Uterus (tissue), 3 donors: ENCODE measurements at regions not wholly inside any gene's neighbourhood (a gene's known extent, or its start where the extent isn't known, plus 50 kb on each side); places are given as distances from the start of the nearest gene placed in this dataset.

Experiments used
- DNase-seq, 2 donors: peaks; one replicate each; pipeline ENCODE4 v3.0.0-alpha.2; 2019 to 2020
- H3K27ac ChIP-seq, 2 donors: fragments of 200-600 bp; sonication (generic); 1 replicate in 1 of 2; 2 replicates in 1 of 2; pipeline ENCODE4 v1.5.1; 2016 to 2018
- H3K27me3 ChIP-seq, 2 donors: fragments of 200-600 bp; sonication (generic); one replicate each; pipeline ENCODE4 v1.5.1; 2018 to 2019; ENCODE audit warnings: control low read depth in 1 of 2
- H3K36me3 ChIP-seq, 2 donors: fragments of 200-600 bp; sonication (generic); one replicate each; pipeline ENCODE4 v1.5.1; 2019; ENCODE audit warnings: control low read depth in 1 of 2
- H3K4me1 ChIP-seq, 2 donors: fragments of 200-600 bp; sonication (generic); one replicate each; pipeline ENCODE4 v1.5.1; 2018 to 2019; ENCODE audit warnings: control low read depth in 1 of 2
- H3K4me3 ChIP-seq, 2 donors: fragments of 200-600 bp; sonication (generic); 1 replicate in 1 of 2; 2 replicates in 1 of 2; pipeline ENCODE4 v1.5.1; 2018 to 2019; ENCODE audit warnings: mild to moderate bottlenecking in 1 of 2
- H3K9me3 ChIP-seq, 2 donors: fragments of 200-600 bp; sonication (generic); one replicate each; pipeline ENCODE4 v1.5.1; 2019; ENCODE audit warnings: control low read depth in 1 of 2
- POLR2A ChIP-seq, 2 donors: fragments of 450-650 bp; IDR thresholded peaks; one replicate each; pipeline ENCODE4 v1.6.1; 2016; ENCODE audit warnings: antibody characterized with exemption in 2 of 2, mild to moderate bottlenecking in 1 of 2, moderate library complexity in 1 of 2
- intact Hi-C: fragments of 100-400 bp; cut with DNase I; formaldehyde crosslinking; loops from one replicate; pipeline ENCODE4 v1.15.1; 2023; ENCODE audit warnings: low total_unique reads
- TF ChIP-seq, protein P1 (sequence below), 4 experiments: fragments of 200-600 bp in 2 of 4; fragments of 450-650 bp in 2 of 4; sonication (generic) in 2 of 4; IDR thresholded peaks; one replicate each; pipeline ENCODE4 v1.5.1; 2016 to 2019; ENCODE audit warnings: antibody characterized with exemption in 4 of 4, mild to moderate bottlenecking in 2 of 4, moderate library complexity in 1 of 4
- donor health status: DM: yes; HTN: yes; CAD: no.

DNA sequence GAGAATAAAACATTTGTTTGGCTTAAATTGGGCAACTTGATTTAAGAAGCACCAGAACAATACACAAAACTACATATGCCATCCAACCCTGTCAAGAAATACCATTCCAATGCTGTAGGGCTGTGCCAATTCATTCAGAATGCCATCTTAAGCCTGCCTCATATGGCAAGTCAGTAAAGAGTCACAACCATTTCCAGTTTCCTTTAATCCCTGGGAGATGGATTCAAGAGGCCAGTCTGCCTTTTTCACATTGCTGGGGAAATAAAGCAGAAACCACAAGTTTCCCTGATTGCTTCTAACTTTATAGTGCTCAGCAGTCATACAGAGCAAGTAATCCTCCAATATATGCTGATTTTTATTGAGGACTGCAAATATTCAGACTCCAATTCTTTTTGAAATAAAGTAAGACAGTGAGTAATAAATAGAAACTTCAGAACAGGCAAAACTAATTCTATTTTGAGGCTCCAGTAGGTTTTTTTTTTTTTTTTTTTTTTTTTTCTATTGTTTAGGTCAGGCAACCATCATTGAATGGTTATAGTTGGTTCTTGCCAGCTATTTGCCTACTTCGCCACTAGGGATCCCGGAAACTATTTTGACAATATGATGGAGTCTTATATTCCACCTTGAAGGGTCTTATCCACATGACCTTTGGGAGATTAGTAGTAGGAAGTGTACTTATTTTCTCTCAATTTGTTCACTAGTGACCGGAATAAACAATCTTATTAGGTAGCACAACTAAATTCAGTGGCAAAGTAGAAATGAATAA, 400.9 kb upstream of the MEF2C start:
- intact Hi-C loops: no loop called here
- Histone ChIP-seq H3K4me3 (no peak overlapping the region), H3K27ac (no peak overlapping the region), H3K27me3 (no peaks in the 10 kb centered on the region), H3K36me3 (no peaks in the 10 kb centered on the region), H3K4me1 (no peaks in the 10 kb centered on the region), H3K9me3 (no peaks in the 10 kb centered on the region)
- no peak for DNase-seq
- TF ChIP-seq, protein P1, sequence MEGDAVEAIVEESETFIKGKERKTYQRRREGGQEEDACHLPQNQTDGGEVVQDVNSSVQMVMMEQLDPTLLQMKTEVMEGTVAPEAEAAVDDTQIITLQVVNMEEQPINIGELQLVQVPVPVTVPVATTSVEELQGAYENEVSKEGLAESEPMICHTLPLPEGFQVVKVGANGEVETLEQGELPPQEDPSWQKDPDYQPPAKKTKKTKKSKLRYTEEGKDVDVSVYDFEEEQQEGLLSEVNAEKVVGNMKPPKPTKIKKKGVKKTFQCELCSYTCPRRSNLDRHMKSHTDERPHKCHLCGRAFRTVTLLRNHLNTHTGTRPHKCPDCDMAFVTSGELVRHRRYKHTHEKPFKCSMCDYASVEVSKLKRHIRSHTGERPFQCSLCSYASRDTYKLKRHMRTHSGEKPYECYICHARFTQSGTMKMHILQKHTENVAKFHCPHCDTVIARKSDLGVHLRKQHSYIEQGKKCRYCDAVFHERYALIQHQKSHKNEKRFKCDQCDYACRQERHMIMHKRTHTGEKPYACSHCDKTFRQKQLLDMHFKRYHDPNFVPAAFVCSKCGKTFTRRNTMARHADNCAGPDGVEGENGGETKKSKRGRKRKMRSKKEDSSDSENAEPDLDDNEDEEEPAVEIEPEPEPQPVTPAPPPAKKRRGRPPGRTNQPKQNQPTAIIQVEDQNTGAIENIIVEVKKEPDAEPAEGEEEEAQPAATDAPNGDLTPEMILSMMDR (IDR thresholded peaks at IDR 0.05): no peak
- TF ChIP-seq POLR2A (IDR thresholded peaks at IDR 0.05): no peak

DNA sequence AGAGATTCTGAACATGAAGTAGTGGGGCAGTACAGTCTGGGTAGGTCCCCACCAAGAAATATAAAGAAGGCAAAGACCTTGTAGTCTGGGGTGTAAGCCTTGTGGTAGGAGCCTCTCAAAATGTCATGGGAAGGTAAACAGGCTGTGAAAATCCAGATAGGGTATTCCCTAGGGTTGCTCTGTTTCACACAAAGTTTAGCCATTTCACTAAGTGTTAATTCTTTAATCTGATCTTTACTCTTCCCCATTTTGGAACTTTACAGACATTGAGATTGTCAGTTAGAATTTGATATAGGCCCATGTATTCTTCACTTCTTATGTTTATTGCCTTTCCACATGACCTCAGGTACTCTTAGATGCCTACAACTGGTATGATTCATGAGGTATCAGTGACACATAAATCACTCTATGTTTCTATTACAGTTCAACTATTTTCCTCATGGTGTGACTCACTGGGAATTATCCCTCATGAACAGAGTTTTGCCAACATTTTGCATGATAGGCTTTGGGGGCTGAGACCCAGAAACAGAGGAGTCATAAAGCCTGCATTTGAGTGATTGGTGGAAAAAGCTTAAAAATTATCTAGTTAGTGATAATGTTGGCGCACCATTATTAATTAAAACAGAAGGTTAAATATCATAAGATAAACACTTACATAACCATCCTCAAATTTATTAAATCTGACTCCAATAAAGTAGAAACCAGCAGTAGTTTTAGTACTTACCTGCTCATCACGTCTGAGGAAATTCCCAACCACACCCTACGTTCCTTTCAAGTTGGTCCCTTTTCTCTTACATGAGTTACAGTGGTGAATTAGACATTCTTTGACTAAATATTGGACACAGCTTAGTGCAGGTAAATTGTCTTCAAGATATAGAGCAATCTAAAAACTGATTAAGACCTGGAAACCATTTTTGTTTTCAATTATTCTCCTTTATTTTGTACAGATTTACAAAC, 399.8 kb upstream of the MEF2C start:
- Histone ChIP-seq H3K27ac (no peak overlapping the region), H3K4me3 (no peak overlapping the region), H3K9me3 (no peaks in the 10 kb centered on the region), H3K36me3 (no peaks in the 10 kb centered on the region), H3K4me1 (no peaks in the 10 kb centered on the region), H3K27me3 (no peaks in the 10 kb centered on the region)
- TF ChIP-seq, protein P1 (IDR thresholded peaks at IDR 0.05): no peak
- no peak for TF ChIP-seq POLR2A (IDR thresholded peaks at IDR 0.05)
- DNase-seq: no peak
- intact Hi-C loops: no loop called here

DNA sequence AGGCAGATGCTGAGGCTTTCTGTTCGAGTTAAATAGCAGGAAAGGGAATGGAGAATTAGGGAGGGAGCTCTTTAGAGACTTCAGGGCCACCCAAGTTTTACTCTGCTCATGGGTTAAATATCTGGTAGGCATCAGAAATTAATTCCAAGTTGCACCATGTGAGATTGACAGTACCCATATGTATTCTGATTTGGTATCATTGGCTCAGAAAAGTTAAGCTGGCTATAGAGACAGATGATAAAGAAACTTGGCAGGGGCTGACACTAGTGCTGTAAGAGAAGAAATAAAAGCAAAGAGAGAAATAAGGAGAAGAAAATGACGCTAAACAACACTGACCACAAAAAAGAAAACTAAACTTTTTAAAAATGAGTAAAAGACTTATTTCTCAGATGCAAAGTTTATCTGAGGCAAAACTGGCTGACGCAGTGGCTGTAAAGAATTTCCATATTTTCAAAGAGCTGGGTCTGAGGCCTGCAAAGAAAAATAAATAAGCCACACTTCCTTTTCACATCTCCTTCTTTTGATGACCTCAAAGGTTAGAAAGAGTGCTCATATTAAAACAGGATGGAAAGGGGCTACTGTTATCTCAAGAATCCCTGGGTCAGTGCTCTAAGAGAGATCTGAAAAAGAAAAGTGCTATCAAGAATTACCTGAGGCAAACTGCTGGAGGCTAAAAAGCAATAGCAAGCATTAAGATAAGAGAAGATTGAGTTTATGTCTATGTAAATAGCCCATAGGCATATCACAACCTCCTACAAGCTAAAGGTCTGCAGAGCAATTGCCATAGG, 399.0 kb upstream of the MEF2C start:
- no peaks in the 10 kb centered on the region for H3K9me3 ChIP-seq
- no peak overlapping the region for H3K4me3 ChIP-seq
- intact Hi-C loops: no loop called here
- no peaks in the 10 kb centered on the region for H3K4me1 ChIP-seq
- no peak for TF ChIP-seq POLR2A (IDR thresholded peaks at IDR 0.05)
- TF ChIP-seq, protein P1 (IDR thresholded peaks at IDR 0.05): no peak
- no peak for DNase-seq
- H3K27ac ChIP-seq: no peak overlapping the region
- no peaks in the 10 kb centered on the region for H3K36me3 ChIP-seq
- no peaks in the 10 kb centered on the region for H3K27me3 ChIP-seq

DNA sequence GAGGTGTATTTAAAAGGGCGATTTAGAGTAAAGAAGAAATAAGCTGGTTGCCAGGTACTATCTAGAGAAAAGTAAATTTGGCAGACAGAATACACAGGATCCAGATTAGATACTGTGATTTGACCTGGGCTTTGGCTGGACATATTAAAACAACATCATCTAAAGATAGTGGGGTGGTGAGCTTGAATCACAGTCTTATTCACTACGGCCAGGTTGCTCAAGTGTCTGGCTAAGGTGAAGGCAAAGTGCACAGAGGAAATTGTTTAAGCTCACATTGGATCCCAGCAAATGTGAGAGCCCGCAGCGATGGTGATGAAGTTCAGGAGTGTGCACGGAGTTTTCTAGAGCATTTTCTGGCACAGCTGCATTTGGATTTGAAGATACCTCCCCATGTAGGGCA, 398.2 kb upstream of the MEF2C start:
- no peaks in the 10 kb centered on the region for H3K27me3 ChIP-seq
- H3K4me3 ChIP-seq: no peak overlapping the region
- TF ChIP-seq, protein P1 (IDR thresholded peaks at IDR 0.05): no peak
- no peak for TF ChIP-seq POLR2A (IDR thresholded peaks at IDR 0.05)
- H3K36me3 ChIP-seq: no peaks in the 10 kb centered on the region
- H3K27ac ChIP-seq: no peak overlapping the region
- H3K4me1 ChIP-seq: no peaks in the 10 kb centered on the region
- DNase-seq: no peak
- no peaks in the 10 kb centered on the region for H3K9me3 ChIP-seq
- intact Hi-C loops: no loop called here
